ENCODE measurements at regions not wholly inside any gene's neighbourhood (a gene's known extent, or its start where the extent isn't known, plus 50 kb on each side); places are given as distances from the start of the nearest gene placed in this dataset.

DNA sequence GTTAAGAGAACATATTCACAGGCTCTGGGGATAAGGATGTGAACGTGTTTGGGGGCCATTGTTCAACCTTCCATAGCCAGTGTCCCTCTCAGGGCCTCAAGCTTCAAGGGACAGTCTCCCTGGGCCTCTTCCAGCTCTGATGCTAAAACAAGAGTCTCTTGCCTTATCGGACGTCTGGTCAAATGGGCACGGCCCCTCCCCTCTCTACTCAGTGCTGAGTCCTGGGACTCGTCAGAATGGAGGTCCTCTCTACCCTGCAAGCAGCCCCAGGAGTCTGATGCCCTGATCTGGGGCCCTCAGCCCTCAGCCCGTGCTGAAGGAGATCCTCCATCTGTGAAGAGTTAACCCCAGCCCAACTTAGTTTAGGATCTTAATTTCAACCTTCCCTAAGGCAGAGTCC is 198.2 kb downstream of the ZFP36L2 start:
- WGBS (ENCODE audit: low lambda C conversion rate, missing lambda C conversion rate), result 80% methylated on average over 6 of the region's 6 CpGs
- H3K4me2 ChIP-seq, result no peak overlapping the region
- no peaks in the 10 kb centered on the region for H3K36me3 ChIP-seq (replicated peaks; ENCODE audit: insufficient read depth, low read depth)
- no peaks in the 10 kb centered on the region for H3K9me3 ChIP-seq (ENCODE audit: low read depth)
- no peaks in the 10 kb centered on the region for H4K20me1 ChIP-seq (ENCODE audit: insufficient read depth, poor library complexity, severe bottlenecking)
- H3K79me2 ChIP-seq, result no peaks in the 10 kb centered on the region
- no peak overlapping the region for H3K4me3 ChIP-seq
- H2AFZ ChIP-seq, result no peak overlapping the region
- H3K9me2 ChIP-seq (replicated peaks; ENCODE audit: insufficient read depth), result no peaks in the 10 kb centered on the region
- H3K27ac ChIP-seq, result no peak overlapping the region
- H3K4me1 ChIP-seq (ENCODE audit: insufficient read depth), result peaks cover 26% of the 10 kb centered on the region
- TF ChIP-seq, protein P1, sequence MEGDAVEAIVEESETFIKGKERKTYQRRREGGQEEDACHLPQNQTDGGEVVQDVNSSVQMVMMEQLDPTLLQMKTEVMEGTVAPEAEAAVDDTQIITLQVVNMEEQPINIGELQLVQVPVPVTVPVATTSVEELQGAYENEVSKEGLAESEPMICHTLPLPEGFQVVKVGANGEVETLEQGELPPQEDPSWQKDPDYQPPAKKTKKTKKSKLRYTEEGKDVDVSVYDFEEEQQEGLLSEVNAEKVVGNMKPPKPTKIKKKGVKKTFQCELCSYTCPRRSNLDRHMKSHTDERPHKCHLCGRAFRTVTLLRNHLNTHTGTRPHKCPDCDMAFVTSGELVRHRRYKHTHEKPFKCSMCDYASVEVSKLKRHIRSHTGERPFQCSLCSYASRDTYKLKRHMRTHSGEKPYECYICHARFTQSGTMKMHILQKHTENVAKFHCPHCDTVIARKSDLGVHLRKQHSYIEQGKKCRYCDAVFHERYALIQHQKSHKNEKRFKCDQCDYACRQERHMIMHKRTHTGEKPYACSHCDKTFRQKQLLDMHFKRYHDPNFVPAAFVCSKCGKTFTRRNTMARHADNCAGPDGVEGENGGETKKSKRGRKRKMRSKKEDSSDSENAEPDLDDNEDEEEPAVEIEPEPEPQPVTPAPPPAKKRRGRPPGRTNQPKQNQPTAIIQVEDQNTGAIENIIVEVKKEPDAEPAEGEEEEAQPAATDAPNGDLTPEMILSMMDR (IDR thresholded peaks at IDR 0.05; ENCODE audit: poor library complexity), result no peak
- TF ChIP-seq EZH2 (IDR thresholded peaks at IDR 0.05; ENCODE audit: borderline replicate concordance), result no peak
- TF ChIP-seq EZH2phosphoT487 (IDR thresholded peaks at IDR 0.05; ENCODE audit: low read depth, severe bottlenecking, unreplicated experiment), result no peak
- no peaks in the 10 kb centered on the region for H3K27me3 ChIP-seq
- no peak for DNase-seq (ENCODE audit: low spot score)

DNA sequence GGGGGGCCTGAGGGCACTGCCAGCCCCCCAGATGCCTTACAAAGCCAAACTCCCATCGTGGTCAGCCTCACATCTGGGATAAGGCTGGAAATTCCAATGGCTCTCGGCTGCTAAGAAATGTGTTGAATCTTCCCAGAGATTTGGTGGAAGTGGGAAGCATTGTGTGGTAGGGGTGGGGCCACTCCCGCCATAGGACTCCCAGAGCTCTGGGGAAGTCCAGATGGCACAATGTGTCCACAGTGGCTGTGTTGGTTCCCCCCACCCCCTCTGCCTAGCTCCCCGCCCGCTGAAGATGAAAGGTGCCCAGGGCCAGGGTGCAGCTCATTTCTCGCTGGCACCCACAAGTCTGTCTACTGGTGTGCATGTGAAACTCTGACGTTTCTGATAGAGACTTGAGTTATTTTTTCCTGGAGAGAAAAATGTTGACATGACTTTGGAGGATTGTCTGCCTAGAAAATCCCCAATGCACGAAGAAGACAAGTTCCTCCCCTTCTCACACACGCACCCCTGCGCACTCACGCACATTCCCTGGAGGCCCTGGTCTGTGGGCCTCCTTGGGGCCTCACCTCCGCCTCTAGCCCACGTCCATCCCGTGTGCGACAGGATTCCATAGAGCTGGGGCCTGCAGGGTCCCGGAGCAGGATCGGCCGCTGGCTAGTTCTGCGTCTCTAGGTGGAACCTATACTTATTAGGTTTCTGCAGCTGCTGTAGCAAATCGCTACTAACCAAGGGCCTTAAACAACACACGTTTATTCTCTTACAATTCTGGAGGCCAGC is 199.1 kb downstream of the ZFP36L2 start:
- Histone ChIP-seq H3K9me2 (replicated peaks; ENCODE audit: insufficient read depth) (no peaks in the 10 kb centered on the region), H3K36me3 (replicated peaks; ENCODE audit: insufficient read depth, low read depth) (no peaks in the 10 kb centered on the region), H3K4me3 (no peak overlapping the region), H3K9me3 (ENCODE audit: low read depth) (no peaks in the 10 kb centered on the region), H3K4me2 (no peak overlapping the region), H3K27me3 (no peaks in the 10 kb centered on the region), H3K4me1 (ENCODE audit: insufficient read depth) (peaks cover 22% of the 10 kb centered on the region), H3K79me2 (no peaks in the 10 kb centered on the region), H2AFZ (no peak overlapping the region), H3K27ac (no peak overlapping the region), H4K20me1 (ENCODE audit: insufficient read depth, poor library complexity, severe bottlenecking) (no peaks in the 10 kb centered on the region)
- WGBS (ENCODE audit: low lambda C conversion rate, missing lambda C conversion rate), result 80% methylated on average over 21 of the region's 21 CpGs
- DNase-seq (ENCODE audit: low spot score), result no peak
- TF ChIP-seq, protein P1 (IDR thresholded peaks at IDR 0.05; ENCODE audit: poor library complexity), result no peak
- TF ChIP-seq EZH2 (IDR thresholded peaks at IDR 0.05; ENCODE audit: borderline replicate concordance) (no peak), EZH2phosphoT487 (IDR thresholded peaks at IDR 0.05; ENCODE audit: low read depth, severe bottlenecking, unreplicated experiment) (no peak)

DNA sequence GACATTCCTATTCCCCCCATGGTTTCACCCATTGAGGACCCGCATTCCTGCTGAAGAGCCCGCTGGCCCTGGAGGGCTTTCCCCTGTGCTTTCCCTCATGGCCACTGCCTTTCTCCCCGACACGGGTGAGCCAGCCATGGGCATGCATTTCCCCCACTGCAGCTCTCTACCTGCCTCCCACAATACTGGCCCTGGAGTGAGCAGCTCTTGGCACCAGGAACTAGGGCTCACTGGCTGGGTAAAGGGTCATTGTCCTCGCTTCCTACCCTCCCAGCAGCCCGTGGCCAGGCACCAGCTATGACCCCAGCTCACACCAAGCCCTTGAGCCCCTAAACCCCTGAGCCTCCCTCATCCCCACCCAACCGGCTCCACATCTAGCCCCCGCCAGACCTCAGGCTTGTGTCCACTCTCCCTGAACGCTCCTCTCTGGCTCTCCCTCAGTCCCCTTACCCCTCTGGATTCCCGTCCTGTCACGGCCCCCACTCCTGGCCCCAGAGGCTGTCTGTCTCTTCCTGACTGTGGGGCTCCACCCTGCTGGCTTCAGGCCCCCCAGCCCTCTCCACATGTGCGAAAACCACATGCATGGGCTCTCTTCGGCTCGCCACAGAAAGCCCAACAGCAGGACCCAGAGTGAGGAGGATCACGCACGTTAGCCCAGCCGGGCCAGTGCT is 199.8 kb downstream of the ZFP36L2 start:
- DNase-seq (ENCODE audit: low spot score), result no peak
- H3K4me1 ChIP-seq (ENCODE audit: insufficient read depth), result peaks cover 18% of the 10 kb centered on the region
- no peak overlapping the region for H3K4me3 ChIP-seq
- H3K9me2 ChIP-seq (replicated peaks; ENCODE audit: insufficient read depth), result no peaks in the 10 kb centered on the region
- 87% methylated on average over 17 of the region's 17 CpGs for WGBS (ENCODE audit: low lambda C conversion rate, missing lambda C conversion rate)
- H3K27ac ChIP-seq, result no peak overlapping the region
- TF ChIP-seq EZH2phosphoT487 (IDR thresholded peaks at IDR 0.05; ENCODE audit: low read depth, severe bottlenecking, unreplicated experiment) (no peak), EZH2 (IDR thresholded peaks at IDR 0.05; ENCODE audit: borderline replicate concordance) (no peak)
- TF ChIP-seq, protein P1 (IDR thresholded peaks at IDR 0.05; ENCODE audit: poor library complexity), result no peak
- no peak overlapping the region for H3K4me2 ChIP-seq
- H3K79me2 ChIP-seq, result no peaks in the 10 kb centered on the region
- H2AFZ ChIP-seq, result no peak overlapping the region
- no peaks in the 10 kb centered on the region for H3K36me3 ChIP-seq (replicated peaks; ENCODE audit: insufficient read depth, low read depth)
- no peaks in the 10 kb centered on the region for H4K20me1 ChIP-seq (ENCODE audit: insufficient read depth, poor library complexity, severe bottlenecking)
- no peaks in the 10 kb centered on the region for H3K9me3 ChIP-seq (ENCODE audit: low read depth)
- no peaks in the 10 kb centered on the region for H3K27me3 ChIP-seq
